ENCODE measurements at regions not wholly inside any gene's neighbourhood (a gene's known extent, or its start where the extent isn't known, plus 50 kb on each side); places are given as distances from the start of the nearest gene placed in this dataset.

DNA sequence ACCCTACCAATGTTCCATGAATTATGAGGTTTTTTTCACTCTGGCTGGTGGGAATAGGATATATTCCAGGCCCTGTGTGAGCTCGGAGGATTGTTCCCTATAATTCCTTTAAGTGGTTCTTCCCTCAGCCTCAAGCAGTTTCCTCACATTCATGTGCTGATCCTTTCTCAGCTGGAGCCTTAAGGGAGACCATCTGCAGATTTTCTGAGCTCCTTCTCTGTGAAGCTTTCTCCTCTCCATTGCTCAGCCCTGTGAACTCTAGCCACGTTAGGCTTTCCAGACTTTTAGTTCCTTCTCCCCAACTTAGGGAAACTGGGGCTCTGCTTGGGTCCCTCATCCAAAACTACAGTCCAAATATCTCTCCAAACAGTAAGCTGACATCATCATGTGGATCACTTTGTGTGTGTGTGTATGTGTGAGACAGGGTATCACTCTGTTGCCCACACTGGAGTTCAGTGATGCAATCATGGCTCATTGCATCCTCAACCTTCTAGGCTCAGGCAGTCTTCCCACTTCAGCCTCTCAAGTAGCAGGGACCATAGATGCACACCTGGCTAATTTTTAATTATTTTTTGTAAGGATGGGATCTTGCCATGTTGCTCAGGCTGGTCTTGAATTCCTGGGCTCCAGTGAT, 219.5 kb upstream of the OTX2 start:
- TF ChIP-seq, protein P1, sequence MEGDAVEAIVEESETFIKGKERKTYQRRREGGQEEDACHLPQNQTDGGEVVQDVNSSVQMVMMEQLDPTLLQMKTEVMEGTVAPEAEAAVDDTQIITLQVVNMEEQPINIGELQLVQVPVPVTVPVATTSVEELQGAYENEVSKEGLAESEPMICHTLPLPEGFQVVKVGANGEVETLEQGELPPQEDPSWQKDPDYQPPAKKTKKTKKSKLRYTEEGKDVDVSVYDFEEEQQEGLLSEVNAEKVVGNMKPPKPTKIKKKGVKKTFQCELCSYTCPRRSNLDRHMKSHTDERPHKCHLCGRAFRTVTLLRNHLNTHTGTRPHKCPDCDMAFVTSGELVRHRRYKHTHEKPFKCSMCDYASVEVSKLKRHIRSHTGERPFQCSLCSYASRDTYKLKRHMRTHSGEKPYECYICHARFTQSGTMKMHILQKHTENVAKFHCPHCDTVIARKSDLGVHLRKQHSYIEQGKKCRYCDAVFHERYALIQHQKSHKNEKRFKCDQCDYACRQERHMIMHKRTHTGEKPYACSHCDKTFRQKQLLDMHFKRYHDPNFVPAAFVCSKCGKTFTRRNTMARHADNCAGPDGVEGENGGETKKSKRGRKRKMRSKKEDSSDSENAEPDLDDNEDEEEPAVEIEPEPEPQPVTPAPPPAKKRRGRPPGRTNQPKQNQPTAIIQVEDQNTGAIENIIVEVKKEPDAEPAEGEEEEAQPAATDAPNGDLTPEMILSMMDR (IDR thresholded peaks at IDR 0.05), result no peak
- no peak for TF ChIP-seq EZH2 (IDR thresholded peaks at IDR 0.05)

Measured in neural progenitor cell (in vitro differentiated cells).